ENCODE measurements at regions not wholly inside any gene's neighbourhood (a gene's known extent, or its start where the extent isn't known, plus 50 kb on each side); places are given as distances from the start of the nearest gene placed in this dataset.

DNA sequence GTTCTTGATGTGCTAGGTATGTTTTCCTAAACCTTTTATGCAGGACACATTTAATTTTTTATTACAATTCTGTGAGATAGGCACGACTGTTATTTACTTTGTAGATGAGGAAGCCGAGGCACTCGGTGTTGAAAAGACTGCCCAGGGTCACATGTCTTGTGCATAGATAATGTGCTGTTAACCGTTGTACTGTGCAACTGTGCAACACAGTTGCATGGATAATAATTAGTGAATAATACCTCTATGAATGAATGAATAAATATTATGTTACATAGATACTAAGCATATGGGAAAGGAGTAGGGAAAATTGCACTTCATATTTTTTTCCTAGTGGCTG lies 60.3 kb upstream of the DEK start:
- Histone ChIP-seq H3K79me2 (ENCODE audit: control insufficient read depth, insufficient read depth, low read length) (no peaks in the 10 kb centered on the region), H3K9me3 (replicated peaks; ENCODE audit: control insufficient read depth, insufficient read depth, low read length) (no peaks in the 10 kb centered on the region), H3K4me3 (no peak overlapping the region), H3K27me3 (replicated peaks in 1 of 2; ENCODE audit: control insufficient read depth in 2 of 2, insufficient read depth in 2 of 2, low read length in 1 of 2) (no peaks in the 10 kb centered on the region; a peak in 1 of 4 replicates), H2AFZ (ENCODE audit: control insufficient read depth, low read depth, low read length) (no peak overlapping the region), H3K4me2 (ENCODE audit: control insufficient read depth, insufficient read depth) (no peak overlapping the region), H3K4me1 (ENCODE audit: control insufficient read depth, insufficient read depth, low read length) (peaks cover 15% of the 10 kb centered on the region; the same call in 1 of the 2 replicates), H3K9ac (ENCODE audit: control insufficient read depth, insufficient read depth, low read length) (no peak overlapping the region), H4K20me1 (ENCODE audit: control insufficient read depth, insufficient read depth) (no peaks in the 10 kb centered on the region), H3K27ac (ENCODE audit: control insufficient read depth, insufficient read depth) (no peak overlapping the region), H3K36me3 (ENCODE audit: control insufficient read depth in 2 of 2, insufficient read depth in 2 of 2, low read length in 1 of 2) (no peaks in the 10 kb centered on the region)
- DNase-seq (ENCODE audit: low read depth, low spot score), result no peak
- no peak for FAIRE-seq
- ChIA-PET SMC1A (ENCODE audit: uncharacterized antibody, unreplicated experiment) (interaction anchor here (4.3 kb wide), 1 partner anchor 180 kb away, joined by 101 read pairs; no protein-coding TSS in a partner anchor), POLR2A (no interaction called here), CTCF (interaction anchor here (1.4 to 4.8 kb wide), 2 partner anchors 45 to 180 kb away, joined by 3 to 126 read pairs; no protein-coding TSS in a partner anchor), RAD21 (ENCODE audit: unreplicated experiment) (no interaction called here)
- no peak for ATAC-seq
- intact Hi-C loops (cut with micrococcal nuclease; ENCODE audit: unreplicated experiment), result loop anchor here (1.0 to 5.0 kb wide), 2 partner anchors 78 to 180 kb away; no protein-coding TSS in a partner anchor
- in situ Hi-C loops (cut with MboI), result loop anchor here (5.0 to 25.0 kb wide), 2 partner anchors 173 to 1162 kb away; no protein-coding TSS in a partner anchor
- BruUV-seq (replicated peaks), result no TSS peak
- WGBS (ENCODE audit: insufficient coverage, insufficient replicate concordance, low lambda C conversion rate, missing lambda C conversion rate), result 0% methylated on average over 4 of the region's 4 CpGs
- TF ChIP-seq BACH1 (IDR thresholded peaks at IDR 0.05; ENCODE audit: borderline replicate concordance) (no peak), ZNF274 (IDR thresholded peaks at IDR 0.05; ENCODE audit: insufficient read depth, insufficient read length) (no peak), LARP7 (IDR thresholded peaks at IDR 0.05) (no peak), CEBPB (IDR thresholded peaks at IDR 0.05; ENCODE audit: borderline replicate concordance in 1 of 2, low read depth in 2 of 2, low read length in 2 of 2) (no peak), SRF (IDR thresholded peaks at IDR 0.05; ENCODE audit: low read depth in 2 of 2, low read length in 2 of 2) (no peak), YY1 (IDR thresholded peaks at IDR 0.05; ENCODE audit: low read depth, low read length) (no peak), IKZF2 (IDR thresholded peaks at IDR 0.05) (no peak), SREBF2 (IDR thresholded peaks at IDR 0.05; ENCODE audit: low read length) (no peak), TBL1XR1 (IDR thresholded peaks at IDR 0.05; ENCODE audit: low read depth, low read length) (no peak), RAD21 (IDR thresholded peaks at IDR 0.05; ENCODE audit: insufficient read depth, low read depth, low read length) (no peak), NFYA (IDR thresholded peaks at IDR 0.05; ENCODE audit: borderline replicate concordance, low read depth, low read length) (no peak), RB1 (IDR thresholded peaks at IDR 0.05; ENCODE audit: borderline replicate concordance) (no peak), SMAD1 (IDR thresholded peaks at IDR 0.05; ENCODE audit: low read depth, partially characterized antibody) (no peak)
- TF ChIP-seq, protein P1, sequence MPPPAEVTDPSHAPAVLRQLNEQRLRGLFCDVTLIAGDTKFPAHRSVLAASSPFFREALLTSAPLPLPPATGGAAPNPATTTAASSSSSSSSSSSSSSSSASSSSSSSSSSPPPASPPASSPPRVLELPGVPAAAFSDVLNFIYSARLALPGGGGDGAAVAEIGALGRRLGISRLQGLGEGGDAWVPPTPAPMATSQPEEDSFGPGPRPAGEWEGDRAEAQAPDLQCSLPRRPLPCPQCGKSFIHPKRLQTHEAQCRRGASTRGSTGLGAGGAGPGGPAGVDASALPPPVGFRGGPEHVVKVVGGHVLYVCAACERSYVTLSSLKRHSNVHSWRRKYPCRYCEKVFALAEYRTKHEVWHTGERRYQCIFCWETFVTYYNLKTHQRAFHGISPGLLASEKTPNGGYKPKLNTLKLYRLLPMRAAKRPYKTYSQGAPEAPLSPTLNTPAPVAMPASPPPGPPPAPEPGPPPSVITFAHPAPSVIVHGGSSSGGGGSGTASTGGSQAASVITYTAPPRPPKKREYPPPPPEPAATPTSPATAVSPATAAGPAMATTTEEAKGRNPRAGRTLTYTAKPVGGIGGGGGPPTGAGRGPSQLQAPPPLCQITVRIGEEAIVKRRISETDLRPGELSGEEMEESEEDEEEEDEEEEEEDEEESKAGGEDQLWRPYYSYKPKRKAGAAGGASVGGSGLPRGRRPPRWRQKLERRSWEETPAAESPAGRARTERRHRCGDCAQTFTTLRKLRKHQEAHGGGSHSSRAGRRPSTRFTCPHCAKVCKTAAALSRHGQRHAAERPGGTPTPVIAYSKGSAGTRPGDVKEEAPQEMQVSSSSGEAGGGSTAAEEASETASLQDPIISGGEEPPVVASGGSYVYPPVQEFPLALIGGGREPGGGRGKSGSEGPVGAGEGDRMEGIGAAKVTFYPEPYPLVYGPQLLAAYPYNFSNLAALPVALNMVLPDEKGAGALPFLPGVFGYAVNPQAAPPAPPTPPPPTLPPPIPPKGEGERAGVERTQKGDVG (CRISPR knock-in tag; IDR thresholded peaks at IDR 0.05), result no peak
- TF ChIP-seq, protein P2, sequence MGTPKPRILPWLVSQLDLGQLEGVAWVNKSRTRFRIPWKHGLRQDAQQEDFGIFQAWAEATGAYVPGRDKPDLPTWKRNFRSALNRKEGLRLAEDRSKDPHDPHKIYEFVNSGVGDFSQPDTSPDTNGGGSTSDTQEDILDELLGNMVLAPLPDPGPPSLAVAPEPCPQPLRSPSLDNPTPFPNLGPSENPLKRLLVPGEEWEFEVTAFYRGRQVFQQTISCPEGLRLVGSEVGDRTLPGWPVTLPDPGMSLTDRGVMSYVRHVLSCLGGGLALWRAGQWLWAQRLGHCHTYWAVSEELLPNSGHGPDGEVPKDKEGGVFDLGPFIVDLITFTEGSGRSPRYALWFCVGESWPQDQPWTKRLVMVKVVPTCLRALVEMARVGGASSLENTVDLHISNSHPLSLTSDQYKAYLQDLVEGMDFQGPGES (IDR thresholded peaks at IDR 0.05), result no peak
